ENCODE measurements at regions not wholly inside any gene's neighbourhood (a gene's known extent, or its start where the extent isn't known, plus 50 kb on each side); places are given as distances from the start of the nearest gene placed in this dataset.
"Not testable (repeated sequence)": the region's sequence is repeated elsewhere in the genome, so short reads cannot be mapped to it uniquely, and the experiment has no call there.

DNA sequence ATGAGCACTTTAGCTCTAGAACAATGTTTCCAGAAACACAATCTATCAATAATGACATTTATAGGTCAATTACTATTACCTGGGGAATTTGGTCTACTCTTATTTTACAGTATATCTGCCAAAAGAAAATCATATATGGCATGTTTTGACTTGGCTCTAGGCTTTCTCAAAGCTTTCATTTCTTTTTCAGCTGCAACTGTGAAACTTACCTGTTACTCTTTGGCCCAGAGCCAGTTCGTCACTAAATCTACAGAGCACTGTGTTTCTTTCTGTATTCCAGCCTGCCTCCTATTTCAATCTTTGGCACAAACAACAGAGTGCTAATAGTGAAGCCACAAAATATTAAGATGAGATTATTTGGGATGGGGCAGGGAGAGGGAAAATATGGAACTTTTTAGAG, 76.0 kb downstream of the P2RY1 start:
- H3K36me3 ChIP-seq (replicated peaks; ENCODE audit: low read depth, low read length), result no peaks in the 10 kb centered on the region
- H3K4me2 ChIP-seq (ENCODE audit: low read length), result no peak overlapping the region
- no peak overlapping the region for H2AFZ ChIP-seq (ENCODE audit: low read depth, low read length)
- no peaks in the 10 kb centered on the region for H4K20me1 ChIP-seq (ENCODE audit: insufficient read depth, low read length)
- no peaks in the 10 kb centered on the region for H3K27me3 ChIP-seq (ENCODE audit: low read depth, low read length)
- H3K27ac ChIP-seq (ENCODE audit: low read length), result no peak overlapping the region
- no peak overlapping the region for H3K4me3 ChIP-seq (ENCODE audit: low read length)
- H3K9me3 ChIP-seq (ENCODE audit: insufficient read depth, low read length), result no peaks in the 10 kb centered on the region
- H3K9ac ChIP-seq (ENCODE audit: low read length), result no peak overlapping the region
- TF ChIP-seq, protein P1, sequence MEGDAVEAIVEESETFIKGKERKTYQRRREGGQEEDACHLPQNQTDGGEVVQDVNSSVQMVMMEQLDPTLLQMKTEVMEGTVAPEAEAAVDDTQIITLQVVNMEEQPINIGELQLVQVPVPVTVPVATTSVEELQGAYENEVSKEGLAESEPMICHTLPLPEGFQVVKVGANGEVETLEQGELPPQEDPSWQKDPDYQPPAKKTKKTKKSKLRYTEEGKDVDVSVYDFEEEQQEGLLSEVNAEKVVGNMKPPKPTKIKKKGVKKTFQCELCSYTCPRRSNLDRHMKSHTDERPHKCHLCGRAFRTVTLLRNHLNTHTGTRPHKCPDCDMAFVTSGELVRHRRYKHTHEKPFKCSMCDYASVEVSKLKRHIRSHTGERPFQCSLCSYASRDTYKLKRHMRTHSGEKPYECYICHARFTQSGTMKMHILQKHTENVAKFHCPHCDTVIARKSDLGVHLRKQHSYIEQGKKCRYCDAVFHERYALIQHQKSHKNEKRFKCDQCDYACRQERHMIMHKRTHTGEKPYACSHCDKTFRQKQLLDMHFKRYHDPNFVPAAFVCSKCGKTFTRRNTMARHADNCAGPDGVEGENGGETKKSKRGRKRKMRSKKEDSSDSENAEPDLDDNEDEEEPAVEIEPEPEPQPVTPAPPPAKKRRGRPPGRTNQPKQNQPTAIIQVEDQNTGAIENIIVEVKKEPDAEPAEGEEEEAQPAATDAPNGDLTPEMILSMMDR (IDR thresholded peaks at IDR 0.05; ENCODE audit: low read depth, low read length), result no peak
- no peak for TF ChIP-seq EZH2phosphoT487 (IDR thresholded peaks at IDR 0.05; ENCODE audit: low read depth)
- H3K4me1 ChIP-seq (ENCODE audit: low read length), result no peaks in the 10 kb centered on the region
- no peaks in the 10 kb centered on the region for H3K79me2 ChIP-seq (ENCODE audit: low read length)

- not testable (repeated sequence) for H3K27ac ChIP-seq (ENCODE audit: low read length); H3K4me1 ChIP-seq (ENCODE audit: low read length); H3K4me2 ChIP-seq (ENCODE audit: low read length); H3K36me3 ChIP-seq (replicated peaks; ENCODE audit: low read depth, low read length); H3K27me3 ChIP-seq (ENCODE audit: low read depth, low read length); H3K79me2 ChIP-seq (ENCODE audit: low read length); H2AFZ ChIP-seq (ENCODE audit: low read depth, low read length); H4K20me1 ChIP-seq (ENCODE audit: insufficient read depth, low read length); H3K9ac ChIP-seq (ENCODE audit: low read length); H3K9me3 ChIP-seq (ENCODE audit: insufficient read depth, low read length); H3K4me3 ChIP-seq (ENCODE audit: low read length)
Observed at GRCh38 chr3:152914743-152915142, 79.8 kb downstream of the P2RY1 start.

DNA sequence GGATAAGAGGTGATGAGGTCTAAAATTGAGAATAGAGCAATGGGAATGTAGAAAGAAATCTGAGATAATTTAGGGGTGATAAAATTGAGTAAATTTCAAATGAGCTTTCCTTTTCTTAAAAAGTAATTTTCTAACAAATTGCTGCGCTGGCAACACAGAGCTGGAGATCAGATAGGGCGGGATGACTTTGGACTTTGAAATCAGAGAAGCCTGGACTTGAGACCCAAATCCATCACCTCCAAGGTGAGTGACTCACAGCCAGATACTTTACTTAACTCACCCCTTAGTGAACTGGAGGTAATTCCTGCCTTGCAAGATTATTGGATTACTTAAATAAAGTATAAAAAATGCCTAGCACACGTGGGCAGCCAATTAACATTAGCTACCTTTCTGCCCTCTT, 80.8 kb downstream of the P2RY1 start:
- H3K9ac ChIP-seq (ENCODE audit: low read length), result no peak overlapping the region
- no peaks in the 10 kb centered on the region for H3K4me1 ChIP-seq (ENCODE audit: low read length)
- no peaks in the 10 kb centered on the region for H4K20me1 ChIP-seq (ENCODE audit: insufficient read depth, low read length)
- H3K4me3 ChIP-seq (ENCODE audit: low read length), result no peak overlapping the region
- no peak overlapping the region for H3K4me2 ChIP-seq (ENCODE audit: low read length)
- no peak overlapping the region for H2AFZ ChIP-seq (ENCODE audit: low read depth, low read length)
- TF ChIP-seq EZH2phosphoT487 (IDR thresholded peaks at IDR 0.05; ENCODE audit: low read depth), result no peak
- TF ChIP-seq, protein P1 (IDR thresholded peaks at IDR 0.05; ENCODE audit: low read depth, low read length), result no peak
- no peaks in the 10 kb centered on the region for H3K27me3 ChIP-seq (ENCODE audit: low read depth, low read length)
- no peaks in the 10 kb centered on the region for H3K9me3 ChIP-seq (ENCODE audit: insufficient read depth, low read length)
- no peak overlapping the region for H3K27ac ChIP-seq (ENCODE audit: low read length)
- no peaks in the 10 kb centered on the region for H3K79me2 ChIP-seq (ENCODE audit: low read length)
- H3K36me3 ChIP-seq (replicated peaks; ENCODE audit: low read depth, low read length), result no peaks in the 10 kb centered on the region

- H3K27me3 ChIP-seq (ENCODE audit: low read depth, low read length), result no peaks in the 10 kb centered on the region
- H3K4me3 ChIP-seq (ENCODE audit: low read length), result no peak overlapping the region
- H3K4me2 ChIP-seq (ENCODE audit: low read length), result no peak overlapping the region
- no peaks in the 10 kb centered on the region for H3K36me3 ChIP-seq (replicated peaks; ENCODE audit: low read depth, low read length)
- no peak overlapping the region for H2AFZ ChIP-seq (ENCODE audit: low read depth, low read length)
- no peak overlapping the region for H3K27ac ChIP-seq (ENCODE audit: low read length)
- no peaks in the 10 kb centered on the region for H3K4me1 ChIP-seq (ENCODE audit: low read length)
- TF ChIP-seq EZH2phosphoT487 (IDR thresholded peaks at IDR 0.05; ENCODE audit: low read depth), result no peak
- TF ChIP-seq, protein P1 (IDR thresholded peaks at IDR 0.05; ENCODE audit: low read depth, low read length), result no peak
- no peak overlapping the region for H3K9ac ChIP-seq (ENCODE audit: low read length)
- no peaks in the 10 kb centered on the region for H4K20me1 ChIP-seq (ENCODE audit: insufficient read depth, low read length)
- H3K9me3 ChIP-seq (ENCODE audit: insufficient read depth, low read length), result no peaks in the 10 kb centered on the region
- H3K79me2 ChIP-seq (ENCODE audit: low read length), result no peaks in the 10 kb centered on the region
Observed at GRCh38 chr3:152916753-152917279, 81.9 kb downstream of the P2RY1 start.

DNA sequence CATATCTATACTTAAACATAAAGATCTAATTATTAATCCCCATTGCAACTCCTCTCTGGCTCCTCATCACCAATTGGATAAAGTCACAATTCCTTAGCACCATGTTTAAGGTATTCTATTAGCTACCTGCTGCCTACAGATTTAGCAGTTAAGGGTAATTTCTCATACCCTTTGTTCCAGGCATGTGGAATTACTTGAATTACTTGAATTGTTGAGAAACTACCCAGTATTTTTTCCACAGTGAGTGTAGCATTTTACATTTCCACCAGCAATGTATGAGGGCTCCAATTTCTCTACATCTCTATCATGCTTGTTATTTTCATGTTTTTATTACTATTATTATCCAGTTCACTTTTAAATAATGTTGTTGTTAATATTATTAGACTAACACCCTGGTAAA, 86.4 kb downstream of the P2RY1 start:
- Histone ChIP-seq H2AFZ (ENCODE audit: low read depth, low read length) (no peak overlapping the region), H3K27ac (ENCODE audit: low read length) (no peak overlapping the region), H3K36me3 (replicated peaks; ENCODE audit: low read depth, low read length) (no peaks in the 10 kb centered on the region), H3K4me3 (ENCODE audit: low read length) (no peak overlapping the region), H3K4me2 (ENCODE audit: low read length) (no peak overlapping the region), H3K9me3 (ENCODE audit: insufficient read depth, low read length) (no peaks in the 10 kb centered on the region), H4K20me1 (ENCODE audit: insufficient read depth, low read length) (no peaks in the 10 kb centered on the region), H3K4me1 (ENCODE audit: low read length) (no peaks in the 10 kb centered on the region), H3K79me2 (ENCODE audit: low read length) (no peaks in the 10 kb centered on the region), H3K27me3 (ENCODE audit: low read depth, low read length) (no peaks in the 10 kb centered on the region), H3K9ac (ENCODE audit: low read length) (no peak overlapping the region)
- TF ChIP-seq, protein P1 (IDR thresholded peaks at IDR 0.05; ENCODE audit: low read depth, low read length), result no peak
- no peak for TF ChIP-seq EZH2phosphoT487 (IDR thresholded peaks at IDR 0.05; ENCODE audit: low read depth)
